Activated CD4-positive, alpha-beta memory T cell treated with anti-CD3 and anti-CD28 coated beads, Interleukin-2, amount 10 ng/mL, durations not matched to agents 7 days and 5 days (primary cell): ENCODE measurements at regions not wholly inside any gene's neighbourhood (a gene's known extent, or its start where the extent isn't known, plus 50 kb on each side); places are given as distances from the start of the nearest gene placed in this dataset.
A peak's percentile ranks its signal among the peaks of the same experiment; 100 is the strongest.

Experiments
- CTCF ChIA-PET: fragments of 350-600 bp; sonication (Branson Sonifier 250); formaldehyde crosslinking; loops from one replicate; lab custom pipeline; 2021; ENCODE audit warnings: antibody characterized with exemption, inconsistent platforms; lab: Charles Lee
- POLR2A ChIA-PET: fragments of 350-600 bp; sonication (Branson Sonifier 250); formaldehyde crosslinking; loops from one replicate; lab custom pipeline; 2021; ENCODE audit warnings: antibody characterized with exemption; lab: Charles Lee
- DNase-seq: peaks from one replicate; pipeline ENCODE4 v3.0.0-alpha.2; 2020
- H3K27ac Mint-ChIP-seq: one replicate; pipeline ENCODE4 v1.8.0; 2021; ENCODE audit warnings: mild to moderate bottlenecking, mixed read lengths
- H3K27me3 Mint-ChIP-seq: one replicate; pipeline ENCODE4 v1.8.0; 2021; ENCODE audit warnings: mixed read lengths
- H3K36me3 Mint-ChIP-seq: one replicate; pipeline ENCODE4 v1.8.0; 2021; ENCODE audit warnings: low read depth, mixed read lengths
- H3K4me1 Mint-ChIP-seq: one replicate; pipeline ENCODE4 v1.8.0; 2021; ENCODE audit warnings: mixed read lengths
- H3K4me3 Mint-ChIP-seq: one replicate; pipeline ENCODE4 v1.8.0; 2021; ENCODE audit warnings: mild to moderate bottlenecking, mixed read lengths
- H3K9me3 Mint-ChIP-seq: one replicate; pipeline ENCODE4 v1.8.0; 2021; ENCODE audit warnings: mixed read lengths

DNA sequence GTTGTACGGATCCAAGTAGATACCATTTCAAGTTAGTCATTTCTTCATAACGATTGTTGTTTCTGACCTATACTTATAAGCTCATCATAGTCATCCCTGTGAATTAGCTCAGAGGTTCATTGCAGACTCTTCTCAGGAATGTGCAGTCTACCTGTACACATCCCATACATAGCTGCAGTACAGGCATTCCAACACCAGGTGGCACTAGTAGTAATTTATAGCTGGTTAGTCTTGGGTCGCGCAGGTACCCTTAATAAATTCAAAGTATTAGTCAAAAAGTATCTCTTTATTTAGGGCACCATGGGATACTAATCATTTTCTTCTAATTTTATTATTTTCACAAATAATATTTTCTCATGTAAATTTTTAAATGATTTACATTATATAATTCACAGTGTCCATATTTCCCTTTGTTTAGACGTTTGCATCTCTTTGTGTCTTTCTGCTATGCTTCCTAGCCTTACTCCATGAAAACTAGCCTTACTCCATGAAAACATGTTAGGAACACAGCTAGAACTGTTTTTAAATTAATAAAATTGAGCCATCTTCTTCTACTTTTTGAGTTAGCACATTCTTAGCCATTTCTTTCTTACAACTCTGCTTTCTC, 128.6 kb upstream of the FAM83B start:
- H3K9me3 Mint-ChIP-seq: no peaks in the 10 kb centered on the region
- POLR2A ChIA-PET: no interaction called here
- H3K36me3 Mint-ChIP-seq: no peaks in the 10 kb centered on the region
- CTCF ChIA-PET: interaction anchor here (0.8 to 3.1 kb wide), 6 partner anchors 12 to 88 kb away, joined by 3 to 11 read pairs (median 4); no protein-coding TSS in a partner anchor
- peak; percentile 44 for DNase-seq
- no peaks in the 10 kb centered on the region for H3K27me3 Mint-ChIP-seq
- no peak overlapping the region for H3K4me3 Mint-ChIP-seq
- H3K4me1 Mint-ChIP-seq: no peaks in the 10 kb centered on the region
- H3K27ac Mint-ChIP-seq: no peak overlapping the region

DNA sequence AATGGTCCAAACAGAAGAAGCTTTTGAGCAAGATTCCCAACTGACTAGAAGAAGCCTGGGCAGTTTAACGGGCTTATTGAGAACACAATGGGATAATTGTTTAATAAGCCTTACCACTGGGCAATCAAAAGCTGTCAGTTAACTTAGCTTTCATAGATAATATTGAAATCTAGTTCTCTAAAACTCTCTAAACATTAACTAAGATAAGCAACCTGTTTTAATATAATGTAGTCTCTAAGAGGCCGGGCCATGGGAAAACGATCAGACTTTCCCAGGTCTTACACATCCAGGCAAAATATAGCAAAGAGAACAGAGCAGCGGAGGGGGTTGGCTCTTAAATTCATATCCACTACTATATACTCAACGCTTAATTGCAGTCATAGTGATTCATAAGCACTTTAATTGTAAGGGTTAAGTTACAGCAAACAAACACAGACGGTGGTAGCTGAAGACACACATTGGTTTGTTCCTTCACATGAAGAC, 128.0 kb upstream of the FAM83B start:
- Mint-ChIP-seq H3K27ac (no peak overlapping the region), H3K4me1 (no peaks in the 10 kb centered on the region), H3K36me3 (no peaks in the 10 kb centered on the region), H3K4me3 (no peak overlapping the region), H3K9me3 (no peaks in the 10 kb centered on the region), H3K27me3 (no peaks in the 10 kb centered on the region)
- POLR2A ChIA-PET: no interaction called here
- CTCF ChIA-PET: interaction anchor here (0.8 to 3.1 kb wide), 4 partner anchors 13 to 87 kb away, joined by 3 to 11 read pairs (median 4); no protein-coding TSS in a partner anchor
- DNase-seq: no peak

DNA sequence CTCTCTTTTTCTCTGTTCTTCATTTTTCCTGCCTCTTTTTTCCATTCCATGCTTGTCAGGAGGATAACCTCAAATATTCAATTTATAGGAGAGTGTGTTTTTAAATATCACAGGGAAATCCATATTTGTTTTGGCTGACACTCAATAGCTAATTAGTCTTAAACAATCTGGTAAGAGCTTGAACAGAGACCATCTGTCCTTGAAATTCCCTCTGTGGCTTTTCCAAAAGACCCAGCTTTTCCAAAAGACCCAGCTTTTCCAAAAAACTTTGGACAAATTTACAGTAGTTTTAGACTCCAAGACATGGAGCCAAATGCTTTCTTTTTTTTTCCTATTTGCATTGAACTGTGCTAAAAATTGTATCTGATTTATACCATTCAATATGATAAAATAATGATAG, 127.4 kb upstream of the FAM83B start:
- no peaks in the 10 kb centered on the region for H3K9me3 Mint-ChIP-seq
- H3K4me3 Mint-ChIP-seq: no peak overlapping the region
- no peaks in the 10 kb centered on the region for H3K27me3 Mint-ChIP-seq
- ChIA-PET CTCF (interaction anchor here (0.7 to 3.1 kb wide), 4 partner anchors 13 to 784 kb away, joined by 3 to 11 read pairs (median 4); no protein-coding TSS in a partner anchor), POLR2A (no interaction called here)
- H3K4me1 Mint-ChIP-seq: no peaks in the 10 kb centered on the region
- DNase-seq: no peak
- no peaks in the 10 kb centered on the region for H3K36me3 Mint-ChIP-seq
- no peak overlapping the region for H3K27ac Mint-ChIP-seq

DNA sequence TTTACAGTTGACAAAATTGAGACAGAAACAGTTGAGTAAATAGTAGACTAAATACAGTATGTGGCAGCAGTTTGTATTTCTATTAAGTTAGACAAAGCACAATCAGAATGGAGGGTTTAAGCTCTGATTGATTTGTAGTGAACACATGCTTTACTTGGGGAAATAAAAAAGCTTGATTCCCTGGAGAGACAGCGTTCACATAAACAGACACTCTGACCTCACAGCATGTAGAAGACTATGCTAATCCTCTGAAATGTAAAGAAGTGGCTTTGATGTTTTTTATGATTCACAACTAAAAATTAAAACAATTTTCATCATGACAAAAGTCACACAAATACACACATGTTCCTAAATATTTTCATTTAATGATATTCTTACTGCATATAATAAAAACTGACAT, 126.9 kb upstream of the FAM83B start:
- Mint-ChIP-seq H3K27me3 (no peaks in the 10 kb centered on the region), H3K4me3 (no peak overlapping the region), H3K4me1 (no peaks in the 10 kb centered on the region), H3K9me3 (no peaks in the 10 kb centered on the region), H3K27ac (no peak overlapping the region), H3K36me3 (no peaks in the 10 kb centered on the region)
- ChIA-PET POLR2A (no interaction called here), CTCF (interaction anchor here (0.7 to 3.1 kb wide), 3 partner anchors 13 to 784 kb away, joined by 3 to 11 read pairs (median 3); no protein-coding TSS in a partner anchor)
- DNase-seq: no peak

DNA sequence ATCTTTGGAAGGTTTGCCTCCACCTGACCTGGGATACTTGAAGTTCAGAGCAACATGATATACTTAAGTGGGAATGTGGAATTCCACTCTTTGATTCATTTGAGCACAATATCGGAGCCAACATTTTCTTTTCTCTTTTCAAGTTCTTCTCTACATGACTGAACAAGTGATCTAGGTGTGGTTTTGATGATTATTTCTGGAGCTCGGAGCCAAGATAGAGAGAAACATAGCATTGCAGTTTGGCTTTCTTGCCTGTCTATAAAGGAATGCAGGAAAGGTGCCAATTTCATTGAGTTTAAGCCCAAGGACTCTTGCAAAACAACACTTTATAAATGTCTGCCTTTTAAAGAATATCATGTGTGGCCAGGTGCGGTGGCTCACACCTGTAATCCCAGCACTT, 124.2 kb upstream of the FAM83B start:
- CTCF ChIA-PET: no interaction called here
- no peak overlapping the region for H3K4me3 Mint-ChIP-seq

DNA sequence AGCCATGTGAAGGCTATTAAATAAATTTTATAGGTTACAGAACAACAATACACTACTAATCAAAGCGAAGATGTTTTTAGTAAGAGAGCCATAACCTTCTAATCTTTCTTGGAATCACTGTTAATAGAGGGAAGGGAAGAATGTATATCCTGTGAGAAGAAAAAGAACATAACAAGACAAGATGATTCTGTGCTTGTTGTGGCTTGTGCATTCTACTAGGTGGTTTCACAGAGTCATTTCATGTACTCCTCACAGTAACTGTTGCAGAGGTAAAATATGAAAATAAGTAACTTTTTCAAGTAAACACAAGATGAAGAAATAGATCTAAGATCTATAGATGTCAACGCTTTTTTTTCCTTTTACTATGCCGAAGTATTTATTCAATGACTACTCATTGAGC, 116.9 kb upstream of the FAM83B start:
- no peaks in the 10 kb centered on the region for H3K4me1 Mint-ChIP-seq
- ChIA-PET CTCF (no interaction called here), POLR2A (no interaction called here)
- DNase-seq: no peak
- peaks cover 7% of the 10 kb centered on the region for H3K9me3 Mint-ChIP-seq
- no peaks in the 10 kb centered on the region for H3K36me3 Mint-ChIP-seq
- H3K27ac Mint-ChIP-seq: no peak overlapping the region
- H3K27me3 Mint-ChIP-seq: no peaks in the 10 kb centered on the region
- H3K4me3 Mint-ChIP-seq: no peak overlapping the region

More for the DNA sequence above, 124.2 kb upstream of the FAM83B start:
- Mint-ChIP-seq H3K27me3 (no peaks in the 10 kb centered on the region), H3K9me3 (no peaks in the 10 kb centered on the region), H3K27ac (no peak overlapping the region), H3K4me1 (no peaks in the 10 kb centered on the region), H3K36me3 (no peaks in the 10 kb centered on the region)
- no peak for DNase-seq
- POLR2A ChIA-PET: no interaction called here

DNA sequence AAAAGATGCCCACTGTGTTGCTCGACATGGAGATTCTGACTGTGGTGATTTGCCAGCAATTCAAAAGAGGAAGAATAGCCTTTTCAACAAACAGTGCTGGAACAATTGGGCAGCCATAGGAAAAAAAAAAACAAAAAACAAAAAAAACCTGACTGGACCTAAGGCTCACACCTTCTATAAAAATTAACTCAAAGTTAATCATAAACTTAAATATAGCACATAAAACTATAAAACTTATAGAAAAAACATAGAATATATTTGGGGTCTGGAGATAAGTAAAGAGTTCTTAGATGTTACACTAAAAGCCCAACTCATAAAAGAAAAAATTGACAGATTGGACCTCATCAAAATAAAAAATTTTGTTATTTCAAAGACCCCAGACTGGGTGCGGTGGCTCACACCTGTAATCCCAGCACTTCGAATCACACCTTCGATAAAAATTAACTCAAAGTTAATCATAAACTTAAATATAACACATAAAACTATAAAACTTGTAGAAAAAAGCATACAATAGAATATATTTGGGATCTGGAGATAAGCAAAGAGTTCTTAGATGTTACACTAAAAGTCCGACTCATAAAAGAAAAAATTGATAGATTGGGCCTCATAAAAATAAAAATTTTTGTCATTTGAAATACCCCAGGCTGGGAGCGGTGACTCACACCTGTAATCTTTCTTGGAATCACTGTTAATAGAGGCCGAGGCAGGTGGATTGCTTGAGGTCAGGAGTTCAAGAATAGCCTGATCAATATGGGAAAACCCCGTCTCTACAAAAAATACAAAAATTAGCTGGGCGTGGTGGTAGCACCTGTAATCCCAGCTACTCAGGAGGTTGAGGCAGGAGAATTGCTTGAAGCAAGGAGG, 115.6 kb upstream of the FAM83B start:
- CTCF ChIA-PET: no interaction called here
- no peak for DNase-seq
- Mint-ChIP-seq H3K27me3 (no peaks in the 10 kb centered on the region), H3K27ac (no peak overlapping the region), H3K4me1 (no peaks in the 10 kb centered on the region), H3K36me3 (no peaks in the 10 kb centered on the region), H3K4me3 (no peak overlapping the region), H3K9me3 (peaks cover 12% of the 10 kb centered on the region)
- POLR2A ChIA-PET: no interaction called here

DNA sequence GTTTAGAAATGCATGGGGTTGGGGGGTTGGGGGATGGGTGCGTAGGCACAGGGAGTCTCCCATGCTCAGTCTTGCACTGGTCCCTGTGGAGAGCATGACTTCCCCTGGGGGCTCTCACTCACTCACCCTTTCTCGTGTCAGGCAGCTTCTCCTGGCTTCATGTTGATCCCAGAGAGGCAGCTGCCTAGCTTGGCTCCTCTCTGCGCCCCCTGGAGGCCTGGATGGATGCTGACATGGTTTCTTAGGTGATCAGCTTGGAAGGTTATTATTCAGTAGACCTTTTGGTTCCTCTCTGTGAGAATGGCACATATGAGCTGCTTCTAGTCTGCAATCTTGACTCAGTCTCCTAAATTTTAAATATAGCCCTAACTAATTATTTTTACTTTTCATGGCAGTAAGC, 109.3 kb upstream of the FAM83B start:
- H3K27ac Mint-ChIP-seq: no peak overlapping the region
- CTCF ChIA-PET: no interaction called here
- no peaks in the 10 kb centered on the region for H3K4me1 Mint-ChIP-seq
- H3K9me3 Mint-ChIP-seq: peaks cover 9% of the 10 kb centered on the region
- no peaks in the 10 kb centered on the region for H3K27me3 Mint-ChIP-seq
- H3K4me3 Mint-ChIP-seq: no peak overlapping the region
- POLR2A ChIA-PET: no interaction called here
- no peak for DNase-seq
- H3K36me3 Mint-ChIP-seq: no peaks in the 10 kb centered on the region

DNA sequence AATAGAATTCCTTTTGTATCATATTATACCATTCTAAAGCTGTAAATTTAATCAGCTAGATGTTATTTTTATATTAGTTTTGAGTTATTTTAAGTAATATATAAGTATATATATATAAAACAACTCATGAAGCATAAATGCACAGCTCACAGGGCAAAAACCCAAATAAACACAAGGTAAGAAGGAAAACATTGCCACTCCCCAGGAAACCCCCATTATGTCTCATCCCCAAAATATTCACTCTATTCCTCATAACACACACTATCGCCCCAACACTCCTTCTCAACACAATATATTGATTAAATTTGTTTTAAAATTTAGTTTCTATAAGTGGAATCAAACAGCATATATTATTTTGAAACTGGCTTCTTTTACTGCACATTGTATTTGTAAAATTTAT, 98.6 kb upstream of the FAM83B start:
- H3K27me3 Mint-ChIP-seq: no peaks in the 10 kb centered on the region
- H3K36me3 Mint-ChIP-seq: no peaks in the 10 kb centered on the region
- no peak overlapping the region for H3K4me3 Mint-ChIP-seq
- POLR2A ChIA-PET: no interaction called here
- H3K9me3 Mint-ChIP-seq: peaks cover 10% of the 10 kb centered on the region
- no peaks in the 10 kb centered on the region for H3K4me1 Mint-ChIP-seq
- H3K27ac Mint-ChIP-seq: no peak overlapping the region
- CTCF ChIA-PET: no interaction called here
- no peak for DNase-seq

DNA sequence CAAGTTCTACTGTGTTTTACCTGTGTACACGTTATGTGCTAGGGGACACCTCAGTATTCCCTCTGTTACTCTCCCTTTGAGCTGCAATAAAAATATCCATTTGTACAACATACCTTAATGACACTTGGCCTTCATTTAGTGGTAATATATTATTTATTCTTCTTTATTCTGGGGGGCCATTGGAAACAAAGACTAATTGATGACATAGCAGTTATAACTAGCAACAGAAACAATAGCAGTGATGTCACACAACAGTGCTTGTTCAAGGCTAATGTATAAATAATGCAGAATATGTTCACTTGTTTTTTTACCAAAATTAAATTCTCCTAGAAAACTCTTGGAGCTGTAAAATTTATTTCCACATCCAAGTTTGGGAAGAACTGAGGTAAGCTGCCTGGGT, 92.2 kb upstream of the FAM83B start:
- Mint-ChIP-seq H3K4me3 (no peak overlapping the region), H3K4me1 (no peaks in the 10 kb centered on the region), H3K27me3 (no peaks in the 10 kb centered on the region), H3K36me3 (no peaks in the 10 kb centered on the region), H3K27ac (no peak overlapping the region), H3K9me3 (peaks cover 5% of the 10 kb centered on the region)
- ChIA-PET POLR2A (no interaction called here), CTCF (no interaction called here)
- no peak for DNase-seq

DNA sequence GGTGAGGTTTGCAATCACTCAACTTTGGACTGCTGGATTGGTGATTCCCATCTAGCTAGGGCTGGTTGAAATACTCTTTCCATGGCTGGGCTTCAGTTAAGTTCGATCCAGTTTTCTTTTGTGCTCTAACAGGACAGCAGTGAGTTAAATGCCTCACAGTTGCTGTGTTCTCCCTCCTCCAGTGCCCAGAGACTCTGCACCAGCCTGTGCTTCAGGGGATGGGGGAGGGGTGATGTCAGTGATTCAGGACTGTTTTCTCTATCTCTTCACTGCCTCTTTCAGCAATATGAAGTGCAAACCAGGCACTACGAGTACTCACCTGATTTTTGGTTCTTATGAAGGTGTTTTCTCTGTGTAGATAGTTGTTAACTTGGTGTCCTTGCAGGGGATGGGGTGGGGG, 88.2 kb upstream of the FAM83B start:
- Mint-ChIP-seq H3K9me3 (peaks cover 5% of the 10 kb centered on the region), H3K4me3 (no peak overlapping the region), H3K36me3 (no peaks in the 10 kb centered on the region), H3K27ac (no peak overlapping the region), H3K4me1 (no peaks in the 10 kb centered on the region), H3K27me3 (no peaks in the 10 kb centered on the region)
- ChIA-PET CTCF (no interaction called here), POLR2A (no interaction called here)
- no peak for DNase-seq

DNA sequence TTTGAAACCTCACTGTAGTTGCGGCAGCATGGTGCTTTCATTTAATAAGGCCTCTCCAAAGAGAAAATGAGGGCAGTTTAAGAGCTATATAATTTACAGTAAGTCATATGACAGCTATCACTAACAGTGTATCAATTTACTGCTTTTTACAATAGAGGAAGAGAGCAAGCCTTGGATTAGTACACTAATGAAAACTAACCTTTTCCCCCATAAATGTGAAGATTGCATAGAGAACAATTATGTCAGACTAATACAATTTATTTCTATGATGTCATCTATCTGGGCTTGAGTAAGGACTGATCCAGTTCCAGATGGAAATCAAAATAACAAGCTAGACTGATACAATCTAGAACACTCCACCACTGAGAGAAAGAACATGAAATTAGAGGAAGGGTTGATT, 78.1 kb upstream of the FAM83B start:
- ChIA-PET POLR2A (no interaction called here), CTCF (no interaction called here)
- no peak overlapping the region for H3K27ac Mint-ChIP-seq
- H3K4me1 Mint-ChIP-seq: no peaks in the 10 kb centered on the region
- H3K4me3 Mint-ChIP-seq: no peak overlapping the region
- no peaks in the 10 kb centered on the region for H3K9me3 Mint-ChIP-seq
- no peaks in the 10 kb centered on the region for H3K36me3 Mint-ChIP-seq
- H3K27me3 Mint-ChIP-seq: no peaks in the 10 kb centered on the region
- no peak for DNase-seq

DNA sequence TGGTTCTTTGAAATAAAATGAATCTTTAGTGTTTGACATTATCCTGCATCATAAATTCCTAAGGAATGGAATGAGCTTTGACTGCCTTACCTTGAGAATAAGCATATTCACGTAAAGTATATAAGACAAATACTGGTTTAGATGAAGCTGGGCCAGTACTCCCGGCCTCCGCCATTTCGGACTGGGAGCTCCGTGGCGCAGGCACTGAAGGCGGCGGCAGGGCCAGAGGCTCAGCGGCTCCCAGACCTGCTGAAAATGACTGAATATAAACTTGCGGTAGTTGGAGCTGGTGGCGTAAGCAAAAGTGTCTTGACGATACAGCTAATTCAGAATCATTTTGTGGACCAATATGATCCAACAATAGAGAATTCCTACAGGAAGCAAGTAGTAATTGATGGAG, 76.2 kb upstream of the FAM83B start:
- Mint-ChIP-seq H3K4me3 (no peak overlapping the region), H3K27me3 (no peaks in the 10 kb centered on the region), H3K9me3 (peaks cover 3% of the 10 kb centered on the region), H3K4me1 (no peaks in the 10 kb centered on the region), H3K36me3 (no peaks in the 10 kb centered on the region), H3K27ac (no peak overlapping the region)
- ChIA-PET POLR2A (no interaction called here), CTCF (no interaction called here)
- no peak for DNase-seq
